ENCODE measurements at regions not wholly inside any gene's neighbourhood (a gene's known extent, or its start where the extent isn't known, plus 50 kb on each side); places are given as distances from the start of the nearest gene placed in this dataset.

DNA sequence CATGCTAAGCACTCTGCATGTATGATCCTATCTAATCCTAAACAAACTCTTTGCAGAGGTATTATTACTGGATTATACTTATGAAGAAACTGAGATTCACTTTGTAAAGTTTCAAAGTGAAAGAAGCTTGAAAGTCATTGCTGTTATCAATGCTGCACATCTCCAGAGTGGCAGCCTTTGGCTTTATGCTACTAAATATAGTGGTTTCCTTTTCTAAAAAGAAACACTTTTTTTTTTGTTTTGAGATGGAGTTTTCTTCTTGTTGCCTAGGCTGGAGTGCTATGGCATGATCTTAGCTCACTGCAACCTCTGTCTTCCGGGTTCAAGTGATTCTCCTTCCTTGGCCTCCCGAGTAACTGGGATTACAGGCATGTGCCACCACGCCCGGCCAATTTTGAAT lies 114.9 kb upstream of the RAB27B start:
- TF ChIP-seq POLR2A (IDR thresholded peaks at IDR 0.05) = no peak
- TF ChIP-seq, protein P1, sequence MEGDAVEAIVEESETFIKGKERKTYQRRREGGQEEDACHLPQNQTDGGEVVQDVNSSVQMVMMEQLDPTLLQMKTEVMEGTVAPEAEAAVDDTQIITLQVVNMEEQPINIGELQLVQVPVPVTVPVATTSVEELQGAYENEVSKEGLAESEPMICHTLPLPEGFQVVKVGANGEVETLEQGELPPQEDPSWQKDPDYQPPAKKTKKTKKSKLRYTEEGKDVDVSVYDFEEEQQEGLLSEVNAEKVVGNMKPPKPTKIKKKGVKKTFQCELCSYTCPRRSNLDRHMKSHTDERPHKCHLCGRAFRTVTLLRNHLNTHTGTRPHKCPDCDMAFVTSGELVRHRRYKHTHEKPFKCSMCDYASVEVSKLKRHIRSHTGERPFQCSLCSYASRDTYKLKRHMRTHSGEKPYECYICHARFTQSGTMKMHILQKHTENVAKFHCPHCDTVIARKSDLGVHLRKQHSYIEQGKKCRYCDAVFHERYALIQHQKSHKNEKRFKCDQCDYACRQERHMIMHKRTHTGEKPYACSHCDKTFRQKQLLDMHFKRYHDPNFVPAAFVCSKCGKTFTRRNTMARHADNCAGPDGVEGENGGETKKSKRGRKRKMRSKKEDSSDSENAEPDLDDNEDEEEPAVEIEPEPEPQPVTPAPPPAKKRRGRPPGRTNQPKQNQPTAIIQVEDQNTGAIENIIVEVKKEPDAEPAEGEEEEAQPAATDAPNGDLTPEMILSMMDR (IDR thresholded peaks at IDR 0.05) = no peak
